Medulla oblongata (tissue), 1 donor: ENCODE measurements at regions not wholly inside any gene's neighbourhood (a gene's known extent, or its start where the extent isn't known, plus 50 kb on each side); places are given as distances from the start of the nearest gene placed in this dataset.
"Not testable (repeated sequence)": the region's sequence is repeated elsewhere in the genome, so short reads cannot be mapped to it uniquely, and the experiment has no call there.

Experiments used
- DNase-seq: peaks from one replicate; pipeline ENCODE4 v3.0.0-alpha.2; 2015; ENCODE audit errors: extremely low spot score

DNA sequence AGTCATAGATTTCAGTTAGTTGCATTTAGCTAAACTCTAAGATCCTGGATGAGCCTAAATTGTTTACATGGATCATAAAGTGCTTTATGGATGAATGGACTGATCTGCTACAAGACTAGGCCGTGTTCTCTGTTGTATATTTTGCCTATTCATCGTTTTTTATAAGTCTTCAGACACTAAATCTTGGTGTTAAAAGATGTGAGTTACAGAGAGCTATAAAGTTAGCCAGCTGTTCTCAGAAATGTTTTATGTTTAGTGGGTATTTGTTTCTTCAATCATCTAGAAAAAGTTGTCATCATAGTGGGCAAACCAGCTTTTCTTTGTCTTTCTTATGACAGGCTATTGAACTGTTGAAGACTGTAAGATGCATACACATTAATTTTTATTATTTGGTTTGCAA is 585.8 kb upstream of the SEMA6A start:
- no peak for DNase-seq

DNA sequence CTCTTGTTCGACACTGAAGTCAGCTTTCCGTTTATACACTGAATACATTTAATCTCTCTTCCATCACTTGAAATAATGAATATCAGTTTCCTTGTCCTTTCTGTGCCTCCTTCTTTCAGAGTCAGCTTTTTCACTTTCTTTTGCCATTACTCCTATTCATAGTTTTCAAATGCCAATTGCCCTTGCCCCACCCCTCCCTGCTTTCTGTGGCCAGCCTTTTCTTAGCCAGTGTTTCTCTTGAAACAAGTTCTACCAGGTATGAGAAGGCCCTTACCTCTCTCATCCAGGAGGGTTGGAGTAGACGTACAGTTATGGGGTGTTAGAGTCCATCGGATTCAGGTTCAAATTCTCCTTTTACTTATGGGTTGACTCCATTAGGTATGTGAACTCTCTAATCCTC is 574.7 kb upstream of the SEMA6A start:
- no peak for DNase-seq

DNA sequence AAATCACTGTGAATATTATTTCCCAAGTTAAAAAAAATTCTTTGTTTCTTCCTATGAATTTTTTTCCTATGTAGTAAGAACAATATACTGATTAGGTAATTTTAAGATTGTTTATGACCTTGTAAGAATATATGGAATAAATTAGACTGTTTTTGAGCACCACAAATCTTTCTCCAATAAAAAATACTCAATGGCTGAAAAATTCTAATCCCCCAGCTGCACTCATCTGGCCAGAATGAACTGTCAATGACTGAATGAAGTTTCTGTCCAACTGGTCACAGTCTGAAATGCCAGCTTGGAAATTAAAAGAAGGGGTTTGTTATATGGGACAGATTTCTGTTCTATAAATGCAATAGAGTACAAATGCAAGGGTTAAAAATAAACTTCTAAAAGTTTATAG is 569.5 kb upstream of the SEMA6A start:
- no peak for DNase-seq

DNA sequence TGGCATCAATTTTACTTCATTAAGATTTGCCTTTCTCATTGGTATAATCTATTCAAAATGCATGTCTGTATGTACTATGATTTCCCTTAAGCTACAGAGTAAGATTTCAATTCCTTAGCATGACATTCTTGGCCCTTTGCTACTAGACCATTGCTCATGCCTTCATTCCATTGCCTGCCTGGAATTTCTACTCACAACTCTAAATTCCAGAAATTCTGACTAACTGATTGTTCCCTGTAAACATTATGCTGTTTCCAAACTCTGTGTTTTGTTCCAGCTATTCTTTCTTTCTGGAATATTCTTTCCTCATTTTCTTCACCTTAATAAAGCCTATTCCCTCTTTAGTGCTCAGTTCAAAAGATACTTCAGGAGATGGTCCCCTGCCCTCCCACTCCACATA is 568.8 kb upstream of the SEMA6A start:
- DNase-seq: no peak

DNA sequence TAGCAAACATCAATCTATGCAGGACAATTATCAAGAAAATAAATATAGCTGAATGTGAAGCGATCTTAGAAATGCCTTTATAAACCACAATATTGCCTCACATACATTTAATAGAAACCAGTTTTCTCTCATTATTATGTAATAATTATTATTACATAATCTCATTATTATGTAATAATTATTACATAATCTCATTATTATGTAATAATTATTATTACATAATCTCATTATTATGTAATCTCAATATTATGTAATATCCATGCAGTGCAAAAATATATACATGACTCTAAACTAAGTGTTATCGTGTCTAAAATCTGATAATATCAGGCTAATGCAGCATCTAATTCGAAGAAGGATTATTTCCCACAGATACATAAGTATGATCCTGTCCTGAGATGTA is 563.9 kb upstream of the SEMA6A start:
- no peak for DNase-seq

DNA sequence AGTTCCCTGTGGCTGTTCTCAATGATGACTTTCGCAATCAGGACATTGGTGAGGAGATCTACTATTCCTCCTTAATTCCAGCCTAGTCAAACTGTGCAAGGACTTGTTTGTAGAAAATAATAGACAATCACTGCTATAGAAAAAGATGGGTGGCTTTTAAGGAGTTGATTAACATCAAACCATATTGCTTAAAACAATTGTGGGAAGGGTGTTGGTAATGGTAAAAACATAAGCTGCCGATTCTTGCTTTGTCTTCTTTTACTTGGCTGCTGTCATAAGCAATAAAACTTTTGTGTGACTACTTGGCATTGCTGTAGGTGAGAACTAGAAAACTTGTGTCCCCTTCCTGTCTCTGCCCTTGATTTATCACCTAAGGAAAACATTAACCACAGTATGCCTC is 561.2 kb upstream of the SEMA6A start:
- no peak for DNase-seq

DNA sequence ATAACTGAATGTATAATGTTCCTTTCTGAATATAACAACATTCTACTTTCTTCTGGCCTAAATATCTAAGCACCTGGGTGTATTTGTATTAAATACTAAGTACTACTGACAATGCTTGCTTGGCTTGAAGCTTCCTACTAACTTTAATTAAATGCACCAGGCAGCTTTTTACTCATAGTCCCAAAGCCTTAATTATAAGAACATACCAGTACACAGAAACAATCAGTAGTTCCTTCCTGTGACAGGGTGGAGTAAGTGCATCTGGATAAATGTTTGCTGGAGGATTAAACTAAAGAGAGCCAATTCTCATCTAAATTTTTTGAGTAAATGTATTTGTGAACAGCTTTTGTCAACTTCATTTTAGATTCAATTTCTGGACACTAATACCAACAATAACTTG is 558.6 kb upstream of the SEMA6A start:
- no peak for DNase-seq

DNA sequence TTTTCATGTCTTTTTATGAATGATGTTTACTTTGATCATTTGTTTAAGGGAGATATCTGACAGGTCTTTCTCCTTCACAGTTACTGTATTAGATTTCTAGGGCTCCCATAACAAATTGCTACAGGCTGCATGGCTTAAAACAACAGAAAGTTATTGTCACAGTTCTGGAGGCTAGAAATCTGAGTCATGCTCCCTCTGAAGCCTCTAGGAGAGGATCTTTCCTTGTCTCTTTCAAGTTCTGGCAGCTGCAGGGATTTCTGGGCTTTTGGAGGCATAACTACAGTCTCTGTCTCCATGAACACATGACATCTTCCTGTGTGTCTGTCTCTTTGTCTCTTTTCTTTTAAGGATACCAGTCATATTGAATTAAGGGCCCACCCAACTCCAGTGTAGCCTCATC is 557.3 kb upstream of the SEMA6A start:
- DNase-seq: peak; percentile 41

DNA sequence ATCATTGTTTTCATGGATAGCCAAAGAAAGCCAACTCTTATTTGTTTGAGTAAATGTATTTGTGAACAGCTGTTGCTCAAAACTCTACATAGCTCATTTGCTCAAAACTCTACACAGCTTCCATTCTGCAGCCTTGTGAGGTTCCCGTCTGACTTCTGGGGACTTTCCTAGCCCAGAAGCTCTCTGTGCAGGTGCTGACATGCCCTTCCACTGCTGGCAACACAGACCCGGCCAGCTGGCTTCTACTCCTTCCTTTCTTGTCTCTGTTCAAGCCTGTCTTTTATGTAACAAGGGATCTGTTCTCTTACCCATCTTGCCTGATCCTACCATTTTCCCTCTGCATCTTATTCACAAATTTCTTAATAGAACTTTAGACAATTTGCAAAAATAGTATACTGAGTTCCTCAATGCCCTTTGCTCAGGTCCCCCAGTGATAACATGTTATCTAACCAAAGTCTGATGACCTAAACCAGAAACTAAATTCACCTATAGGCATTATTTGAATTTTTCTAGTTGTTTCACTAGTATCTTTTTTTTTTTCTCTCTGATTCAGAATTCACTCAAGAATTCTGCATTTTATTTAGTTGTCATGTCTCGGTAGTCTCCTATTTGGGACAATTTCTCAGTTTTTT is 556.5 kb upstream of the SEMA6A start:
- DNase-seq: no peak

DNA sequence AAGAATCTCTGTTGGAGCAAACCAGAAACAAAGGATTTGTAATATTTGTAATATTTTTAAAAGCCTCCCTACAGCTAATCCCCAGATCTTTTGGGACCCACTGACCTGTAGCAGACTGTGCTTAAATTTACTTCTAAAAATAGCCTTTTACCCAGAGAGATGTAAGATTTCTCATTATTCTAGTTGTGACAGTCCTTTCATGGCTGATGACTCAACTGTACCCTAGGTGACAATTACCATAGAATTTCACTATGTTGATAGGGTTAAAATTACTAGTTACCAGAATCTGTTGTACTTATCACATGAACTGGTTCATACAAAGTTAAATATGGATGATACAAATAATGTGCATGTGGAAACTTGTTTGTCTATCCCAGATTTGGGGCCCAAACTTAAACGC is 543.9 kb upstream of the SEMA6A start:
- DNase-seq: no peak

DNA sequence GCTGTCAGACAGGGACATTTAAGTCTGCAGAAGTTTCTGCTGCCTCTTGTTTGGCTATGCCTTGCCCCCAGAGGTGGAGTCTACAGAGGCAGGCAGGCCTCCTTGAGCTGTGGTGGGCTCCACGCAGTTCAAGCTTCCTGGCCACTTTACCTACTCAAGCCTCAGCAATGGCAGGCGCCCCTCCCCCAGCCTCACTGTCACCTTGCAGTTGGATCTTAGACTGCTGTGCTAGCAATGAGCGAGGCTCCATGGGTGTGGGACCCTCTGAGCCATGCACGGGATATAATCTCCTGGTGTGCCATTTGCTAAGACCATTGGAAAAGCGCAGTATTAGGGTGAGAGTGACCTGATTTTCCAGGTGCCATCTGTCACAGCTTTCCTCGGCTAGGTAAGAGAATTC is 542.7 kb upstream of the SEMA6A start:
- DNase-seq: not testable (repeated sequence)

DNA sequence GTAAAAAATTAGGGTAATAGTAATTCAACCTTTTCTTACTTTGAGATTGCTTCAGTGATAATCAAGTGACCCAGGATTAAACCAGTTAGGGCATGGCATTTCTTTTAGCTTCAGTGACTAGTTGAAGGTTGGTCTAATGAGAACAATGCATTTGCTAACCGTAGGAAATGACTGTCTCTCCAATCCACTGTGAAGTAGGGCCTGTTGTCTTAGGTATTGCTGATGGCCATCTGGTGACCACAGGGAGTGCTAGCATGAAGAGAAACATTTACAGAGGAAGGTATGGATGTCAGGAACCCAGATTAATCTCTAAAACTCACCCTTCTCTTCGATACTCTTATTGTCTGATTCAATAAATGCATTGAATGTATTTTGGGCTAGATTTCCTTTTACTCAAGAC is 535.9 kb upstream of the SEMA6A start:
- no peak for DNase-seq

DNA sequence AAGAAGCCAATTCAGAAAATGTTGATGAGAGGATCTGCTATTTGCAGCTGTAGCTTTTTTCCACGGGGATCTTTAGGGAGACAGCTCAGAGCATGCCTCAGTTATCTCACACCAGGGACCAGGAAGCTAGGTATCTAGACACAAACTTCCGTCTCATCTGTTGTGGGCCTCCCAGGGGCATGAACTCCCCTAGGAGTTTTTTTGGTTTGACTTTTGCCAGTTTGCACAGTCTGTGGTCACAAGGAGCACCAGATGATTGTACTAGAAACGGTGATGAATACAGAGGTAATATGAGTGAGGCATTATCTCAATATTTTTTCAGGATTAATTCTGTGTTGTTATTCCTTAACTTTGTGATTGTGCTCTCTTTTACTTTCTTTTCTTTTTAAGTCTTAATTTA is 533.2 kb upstream of the SEMA6A start:
- DNase-seq: no peak

DNA sequence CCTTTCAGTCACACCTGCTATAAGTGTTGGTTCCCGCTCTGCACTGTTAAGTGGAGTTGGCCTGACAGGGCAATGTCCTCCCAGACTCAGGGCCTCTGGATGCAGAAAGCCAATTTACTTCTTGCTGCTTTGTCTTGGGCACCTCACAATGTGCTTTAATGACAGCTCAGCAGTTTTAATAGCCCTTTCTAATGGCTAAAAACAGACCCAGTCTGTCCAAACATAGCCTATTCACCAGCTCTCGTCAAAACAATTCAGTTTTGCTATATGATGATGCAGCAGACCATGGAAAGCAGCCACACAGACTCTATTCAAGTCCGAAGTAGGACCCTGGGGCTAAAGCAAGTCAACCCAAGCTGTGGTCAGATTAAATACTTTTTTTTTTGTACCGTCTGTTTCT is 529.1 kb upstream of the SEMA6A start:
- no peak for DNase-seq

DNA sequence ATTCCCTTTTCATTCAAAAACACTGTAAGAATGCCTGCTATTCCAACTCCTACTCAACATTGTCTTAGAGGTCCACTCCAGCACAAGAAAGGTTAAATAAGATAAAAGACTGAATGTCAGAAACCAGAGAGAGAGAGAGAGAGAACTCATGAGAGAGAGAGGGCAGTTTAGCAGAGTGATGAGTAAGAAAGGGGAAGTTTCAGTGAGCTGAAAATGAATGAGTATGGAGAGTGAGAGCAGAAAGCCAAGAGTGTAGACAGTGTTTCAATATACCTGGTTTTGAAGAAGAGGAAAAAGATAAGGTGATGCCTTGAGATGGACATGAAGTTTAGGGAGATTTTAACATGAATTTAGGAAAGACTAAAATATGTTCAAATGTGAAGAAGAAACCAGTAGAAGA is 528.0 kb upstream of the SEMA6A start:
- no peak for DNase-seq

DNA sequence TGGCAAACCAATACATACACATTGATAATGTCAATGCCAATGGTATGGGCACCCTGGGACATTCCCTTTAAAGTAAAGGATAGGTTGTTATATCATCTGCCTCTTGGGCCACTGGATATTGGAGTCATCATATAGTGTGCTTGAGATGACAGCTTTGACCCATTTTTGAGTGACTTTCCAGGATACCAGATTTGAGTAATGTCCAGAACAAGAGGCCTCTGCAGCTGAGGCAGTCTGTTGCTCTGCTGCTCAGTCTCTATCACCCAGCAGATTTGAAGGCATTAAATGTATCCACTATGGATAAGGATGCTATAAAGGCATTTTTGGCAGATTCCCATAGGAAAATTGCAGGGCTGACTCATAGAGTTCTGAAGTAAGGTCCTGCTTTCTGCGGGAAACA is 525.6 kb upstream of the SEMA6A start:
- DNase-seq: no peak

DNA sequence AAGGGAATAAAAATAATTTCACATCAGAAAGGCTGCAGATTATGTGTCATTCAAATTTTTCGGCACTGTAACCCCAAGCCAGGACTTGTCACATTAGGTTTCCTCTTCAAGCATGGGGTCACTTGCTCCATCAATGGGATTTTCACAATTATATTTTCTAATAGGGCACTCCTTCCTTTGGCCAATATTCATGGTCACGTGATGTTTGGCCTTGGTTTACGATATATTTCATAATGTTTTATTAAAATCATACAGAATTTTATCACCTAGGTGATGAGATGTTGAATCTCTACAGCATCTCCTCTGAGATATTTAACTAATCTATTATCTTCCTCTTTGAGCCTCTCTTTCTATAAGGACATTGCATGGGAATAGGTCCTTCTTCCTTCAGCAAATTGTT is 523.5 kb upstream of the SEMA6A start:
- no peak for DNase-seq

DNA sequence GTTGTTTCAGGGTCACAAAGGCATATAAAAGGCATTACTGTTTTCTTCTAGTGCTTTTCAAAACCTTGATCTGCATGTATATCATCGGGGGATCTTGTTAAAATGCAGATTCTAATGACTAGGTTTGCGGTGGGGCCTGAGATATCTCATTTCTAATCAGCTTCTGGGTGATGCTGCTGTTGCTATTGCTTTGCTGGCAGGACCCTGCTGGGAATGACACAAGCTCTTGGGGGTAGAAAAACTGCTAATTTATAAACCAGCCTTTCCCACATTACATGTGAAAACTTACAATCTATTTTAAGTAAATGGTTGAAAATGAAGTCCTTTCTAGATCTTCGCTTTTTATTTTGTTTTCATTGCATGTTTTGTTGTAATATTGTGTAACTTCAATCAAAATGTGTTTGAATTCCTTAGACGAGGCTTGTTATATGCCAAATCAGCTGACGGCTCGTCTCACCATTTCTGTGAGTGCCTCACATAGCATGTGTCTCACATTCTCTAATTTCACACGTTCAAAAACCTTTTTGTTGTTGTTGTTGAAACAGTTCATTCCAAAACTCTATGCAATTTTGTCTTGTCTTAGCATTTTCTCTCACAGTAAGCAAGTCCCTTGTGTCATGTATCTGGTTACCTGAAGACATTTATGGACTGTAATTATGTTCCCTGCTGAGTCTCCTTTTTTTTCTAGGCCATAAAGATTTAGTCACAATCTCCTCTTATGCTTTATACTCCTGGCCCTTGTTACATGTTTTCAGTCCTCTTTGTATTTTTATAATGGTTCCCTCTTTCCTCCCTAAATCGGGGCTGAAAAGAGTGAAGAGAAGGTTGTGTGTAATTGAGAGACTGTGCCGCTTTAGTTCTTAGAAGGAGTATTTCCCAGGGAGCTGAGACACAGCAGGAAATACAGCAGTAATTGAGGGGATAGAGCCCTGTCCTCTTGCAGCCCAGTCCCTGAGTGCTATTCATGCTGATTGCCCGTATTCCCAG is 521.0 kb upstream of the SEMA6A start:
- peak; percentile 13 for DNase-seq

DNA sequence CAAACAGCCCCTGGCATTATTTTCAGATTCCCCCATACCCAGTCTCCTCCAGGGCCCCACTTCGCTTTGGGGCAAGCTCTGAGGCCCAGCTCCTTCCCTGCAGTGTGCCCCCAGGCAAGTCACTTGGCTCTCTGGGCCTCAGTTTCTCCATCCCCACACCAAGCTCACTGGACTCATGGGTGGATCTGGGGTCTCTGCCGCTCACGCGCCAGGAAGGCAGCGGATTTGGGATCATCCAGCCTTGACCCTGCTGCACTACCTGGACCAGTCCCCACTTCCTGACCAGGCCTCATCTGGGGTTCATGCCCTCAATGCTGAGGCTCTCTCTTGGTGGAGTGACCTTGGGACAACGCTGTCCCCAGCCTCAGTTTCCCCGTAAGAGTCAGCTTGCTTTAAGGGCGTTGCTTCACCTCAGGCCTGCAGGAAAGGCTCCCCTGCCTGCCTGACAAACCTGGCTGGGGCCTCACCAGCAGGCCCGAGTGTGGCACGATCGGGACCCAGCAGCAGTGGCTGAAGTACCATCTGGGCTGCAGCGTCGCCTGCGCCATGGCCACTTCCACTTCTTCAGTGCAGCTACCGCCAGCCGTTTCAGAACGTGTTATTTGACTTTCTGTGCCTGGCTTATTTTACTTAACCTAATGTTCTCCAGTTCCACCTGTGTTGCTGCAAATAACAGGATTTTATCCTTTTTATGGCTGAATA is 519.6 kb upstream of the SEMA6A start:
- no peak for DNase-seq

DNA sequence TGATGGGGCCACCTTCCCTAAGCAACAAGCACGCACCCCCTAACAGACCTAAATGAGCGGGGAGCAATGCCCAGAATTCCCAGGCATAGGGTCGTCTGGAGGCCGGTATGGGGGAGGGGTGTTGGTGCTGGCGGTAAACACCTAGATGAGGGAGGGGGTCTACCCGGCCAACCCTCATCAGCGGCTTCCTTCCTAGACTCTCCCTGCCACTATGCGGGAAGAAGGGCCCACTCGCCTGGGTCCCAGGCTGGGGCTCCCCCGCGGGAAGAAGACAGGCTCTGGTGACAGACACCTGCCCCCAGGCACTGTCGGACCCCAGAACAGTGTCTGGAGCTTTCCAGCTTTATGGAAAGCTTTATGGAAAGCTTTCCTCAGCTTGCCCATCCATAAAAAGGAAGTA is 519.0 kb upstream of the SEMA6A start:
- DNase-seq: no peak

DNA sequence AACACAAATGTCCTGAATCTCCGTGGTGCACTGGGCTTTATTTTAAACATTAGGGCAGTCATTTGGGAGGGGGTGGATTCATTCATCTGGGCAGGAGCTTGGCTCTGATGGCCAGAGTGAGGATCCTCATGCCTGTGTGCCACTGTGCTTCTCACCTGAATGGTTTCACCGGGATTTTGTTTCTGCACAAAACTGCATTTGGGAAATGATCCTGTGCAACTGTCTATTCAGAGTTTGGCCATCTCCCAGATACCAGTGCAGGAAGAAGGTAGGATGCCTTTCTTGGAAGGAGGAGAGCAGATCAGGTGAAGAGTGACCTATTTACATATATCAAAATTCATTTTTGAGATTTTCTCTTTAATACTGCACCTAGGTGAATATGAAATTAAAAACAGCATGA is 514.4 kb upstream of the SEMA6A start:
- no peak for DNase-seq

DNA sequence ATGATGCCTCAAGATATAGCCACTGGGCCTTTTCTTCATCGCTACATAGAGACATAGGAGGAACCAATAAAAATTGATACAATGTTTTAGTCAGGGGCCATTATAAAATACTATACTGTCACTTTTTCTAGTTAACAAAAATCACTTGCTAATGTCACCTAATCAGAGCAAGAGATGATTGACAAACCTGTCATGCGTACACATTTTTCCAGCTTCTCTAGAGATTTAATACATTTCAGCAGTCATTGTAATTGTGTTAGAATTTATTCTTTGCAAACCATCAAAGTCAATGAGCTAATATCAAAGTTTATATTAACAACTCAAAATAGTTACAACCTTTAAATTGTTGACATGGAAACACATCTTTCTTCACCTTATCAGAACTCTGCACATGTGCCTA is 513.6 kb upstream of the SEMA6A start:
- DNase-seq: no peak

DNA sequence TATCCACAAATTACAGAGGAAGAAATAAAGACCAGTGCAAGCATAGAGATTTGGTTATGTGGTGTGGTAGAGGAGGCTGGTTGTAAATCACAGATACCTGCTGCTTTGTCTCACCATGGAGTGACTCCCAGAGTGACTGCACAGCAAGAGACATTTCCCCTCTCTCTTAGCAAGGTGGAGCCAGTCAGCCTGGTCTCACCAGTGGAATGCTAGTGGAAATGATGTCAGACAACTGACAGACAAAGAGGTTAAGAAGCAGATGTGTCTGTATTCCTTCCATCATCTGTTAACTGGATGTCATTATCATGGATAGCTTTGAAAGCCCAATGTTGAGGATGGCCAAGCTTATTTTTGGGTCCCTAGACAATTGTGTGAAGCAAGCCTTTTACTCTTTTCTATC is 509.4 kb upstream of the SEMA6A start:
- peak; percentile 43 for DNase-seq
